K562 (cell line): ENCODE measurements at regions not wholly inside any gene's neighbourhood (a gene's known extent, or its start where the extent isn't known, plus 50 kb on each side); places are given as distances from the start of the nearest gene placed in this dataset.
"Not testable (repeated sequence)": the region's sequence is repeated elsewhere in the genome, so short reads cannot be mapped to it uniquely, and the experiment has no call there.

ENCODE experiments used
- ATAC-seq: fragments of 200-7000 bp; cut with Tn5 transposase; 3 replicates; pipeline ENCODE4 v1.9.1; 2020; ENCODE audit warnings: moderate library complexity
- BruUV-seq: library from RNA; stranded (reverse); fragments of 400-500 nt; replicated peaks from 2 replicates; lab custom pipeline; 2021; lab: Mats Ljungman, UMichigan
- CTCF ChIA-PET: fragments of 300-600 bp; formaldehyde crosslinking; extraction: SDS; loops from one replicate; lab custom pipeline; 2021; ENCODE audit warnings: low intra/inter-chr PET ratio; lab: Yijun Ruan, JAX
- POLR2A ChIA-PET: fragments of 300-600, 350-650 bp; sonication (Branson Sonifier 250); formaldehyde crosslinking; extraction: SDS; loops from one replicate; lab custom pipeline; 2021; ENCODE audit warnings: antibody characterized with exemption, inconsistent platforms; lab: Yijun Ruan, JAX
- DNase-seq, 4 experiments: peaks; one replicate each; pipeline versions ENCODE4 v3.0.0 to v3.0.0-alpha.2; 2011 to 2018; ENCODE audit warnings: low spot score in 3 of 4, mixed read lengths in 3 of 4; ENCODE audit errors: extremely low read depth in 1 of 4
- FAIRE-seq: peaks from 2 replicates; lab custom pipeline; 2011; peaks lifted over from hg19 to GRCh38; lab: Jason Lieb, UNC
- H2AFZ ChIP-seq: 2 replicates; pipeline ENCODE4 v1.6.0; 2011; ENCODE audit warnings: low read depth, low read length, control low read depth, inconsistent platforms
- H3K27ac ChIP-seq: fragments of 200-600 bp; 3 replicates; pipeline ENCODE4 v1.8.0; 2011; ENCODE audit warnings: low read depth, mild to moderate bottlenecking, control low read depth, inconsistent platforms, low read length, moderate library complexity, mixed read lengths; ENCODE audit errors: extremely low read depth
- H3K27me3 ChIP-seq, 2 experiments: fragments of 300-600 bp in 1 of 2; 2 replicates in 1 of 2; 3 replicates in 1 of 2; pipeline versions ENCODE4 v1.6.0 to v1.8.0; 2011; ENCODE audit warnings: inconsistent platforms in 2 of 2, low read length in 2 of 2, mild to moderate bottlenecking in 1 of 2, mixed read lengths in 1 of 2, moderate library complexity in 1 of 2; ENCODE audit not compliant: control insufficient read depth in 2 of 2, insufficient read depth in 2 of 2
- H3K36me3 ChIP-seq: fragments of 300-600 bp; 3 replicates; pipeline ENCODE4 v1.8.0; 2011; ENCODE audit warnings: mild to moderate bottlenecking, low read length, inconsistent platforms; ENCODE audit not compliant: control insufficient read depth, insufficient read depth
- H3K4me1 ChIP-seq, 2 experiments: fragments of 200-600 bp in 1 of 2; replicated peaks in 1 of 2; 2 replicates in 1 of 2; 3 replicates in 1 of 2; pipeline versions ENCODE4 v1.5.1 to v1.8.0; 2011; ENCODE audit warnings: inconsistent platforms in 2 of 2, low read length in 2 of 2, mild to moderate bottlenecking in 1 of 2, mixed read lengths in 1 of 2, moderate library complexity in 1 of 2; ENCODE audit not compliant: control insufficient read depth in 2 of 2, insufficient read depth in 2 of 2
- H3K4me2 ChIP-seq: 2 replicates; pipeline ENCODE4 v1.6.1; 2011; ENCODE audit warnings: low read length, control low read depth, inconsistent platforms, mixed read lengths; ENCODE audit not compliant: insufficient read depth
- H3K4me3 ChIP-seq: fragments of 200-600 bp; sonication (generic), shearing (Covaris generic); 2 replicates; pipeline ENCODE4 v1.5.1; 2016; ENCODE audit warnings: control low read depth, inconsistent platforms
- H3K79me2 ChIP-seq: fragments of 200-600 bp; 3 replicates; pipeline ENCODE4 v1.8.0; 2011; ENCODE audit warnings: low read length, inconsistent platforms; ENCODE audit not compliant: control insufficient read depth, insufficient read depth
- H3K9ac ChIP-seq, 2 experiments: 2 replicates each; pipeline versions ENCODE4 v1.6.0 to v1.6.1; 2011; ENCODE audit warnings: low read depth in 2 of 2, low read length in 2 of 2, control low read depth in 1 of 2, inconsistent platforms in 1 of 2, mild to moderate bottlenecking in 1 of 2, mixed read lengths in 1 of 2; ENCODE audit not compliant: insufficient read depth in 1 of 2
- H3K9me1 ChIP-seq: one replicate; pipeline ENCODE4 v1.6.0; 2011; ENCODE audit warnings: inconsistent platforms, mild to moderate bottlenecking, low read length, moderate library complexity; ENCODE audit not compliant: control insufficient read depth, insufficient read depth
- H3K9me3 ChIP-seq: replicated peaks from 2 replicates; pipeline ENCODE4 v1.5.1; 2011; ENCODE audit warnings: low read depth, low read length, inconsistent platforms; ENCODE audit not compliant: control insufficient read depth, insufficient read depth
- H4K20me1 ChIP-seq: replicated peaks from 2 replicates; pipeline ENCODE4 v1.6.1; 2011; ENCODE audit warnings: low read length, inconsistent platforms, mixed read lengths; ENCODE audit not compliant: control insufficient read depth, insufficient read depth
- WGBS: fragments of 100-300 bp; shearing (Covaris generic); methylation state at CpG from one replicate; pipeline ENCODE4 v1.1.6; 2016; ENCODE audit warnings: low coverage, mixed read lengths; ENCODE audit not compliant: insufficient coverage; ENCODE audit errors: missing lambda C conversion rate; 5-methylcytosine and 5-hydroxymethylcytosine counted together
- in situ Hi-C: fragments of 300-500 bp; cut with MboI; formaldehyde crosslinking; loops from 4 replicates; pipeline ENCODE4 v1.15.0; 2018; ENCODE audit warnings: inconsistent platforms, mixed read lengths
- intact Hi-C: fragments of 100-400 bp; cut with micrococcal nuclease; formaldehyde crosslinking; loops from 2 replicates; pipeline ENCODE4 v1.14.2; 2022

DNA sequence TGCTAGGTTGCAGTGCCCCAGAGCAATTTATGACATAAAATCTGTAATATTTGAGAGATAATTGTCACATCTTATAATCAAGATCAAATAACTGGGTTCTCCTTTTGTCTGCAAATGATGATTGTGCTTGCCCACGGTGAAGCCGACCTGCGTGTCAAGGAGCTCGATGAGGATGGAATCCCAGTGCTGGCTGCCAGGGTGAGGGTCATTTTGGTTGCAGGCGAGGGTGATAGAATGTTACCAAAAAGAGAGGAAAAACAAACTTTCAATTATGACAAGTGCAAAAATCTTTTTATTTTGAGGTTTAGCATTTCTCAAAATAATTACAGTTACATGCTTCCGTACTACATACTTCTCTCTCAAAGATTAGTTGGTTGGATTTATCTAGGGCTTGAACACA is 76.4 kb upstream of the ZNF658 start:
- H3K9me1 ChIP-seq, CTCF ChIA-PET, H3K27ac ChIP-seq, H3K79me2 ChIP-seq, intact Hi-C loops, H3K9ac ChIP-seq, H3K9me3 ChIP-seq, ATAC-seq, in situ Hi-C loops, H2AFZ ChIP-seq, DNase-seq, H3K4me1 ChIP-seq, H3K36me3 ChIP-seq, FAIRE-seq, BruUV-seq, H3K27me3 ChIP-seq, H3K4me3 ChIP-seq, H4K20me1 ChIP-seq, H3K4me2 ChIP-seq, POLR2A ChIA-PET: not testable (repeated sequence)
- WGBS: 0% methylated on average over 4 of the region's 6 CpGs

DNA sequence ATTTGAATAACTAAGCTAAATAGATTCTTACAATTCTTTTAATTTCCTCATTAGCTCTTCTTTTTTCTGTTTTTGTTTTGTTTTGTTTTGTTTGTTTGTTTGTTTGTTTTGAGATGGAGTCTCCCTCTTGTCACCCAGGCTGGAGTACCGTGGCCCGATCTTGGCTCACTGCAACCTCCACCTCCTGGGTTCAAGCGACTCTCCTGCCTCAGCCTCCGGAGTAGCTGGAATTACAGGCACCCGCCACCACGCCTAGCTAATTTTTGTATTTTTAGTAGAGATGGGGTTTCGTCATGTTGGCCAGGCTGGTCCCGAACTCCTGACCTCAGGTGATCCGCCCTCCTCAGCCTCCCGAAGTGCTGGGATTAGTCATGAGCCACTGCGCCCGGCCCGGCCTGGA is 70.7 kb upstream of the ZNF658 start:
- H3K36me3 ChIP-seq, H3K4me2 ChIP-seq, H3K27me3 ChIP-seq, intact Hi-C loops, BruUV-seq, H3K9ac ChIP-seq, H4K20me1 ChIP-seq, FAIRE-seq, ATAC-seq, H3K9me3 ChIP-seq, H3K27ac ChIP-seq, in situ Hi-C loops, H3K9me1 ChIP-seq, H3K4me3 ChIP-seq, POLR2A ChIA-PET, H3K79me2 ChIP-seq, H3K4me1 ChIP-seq, H2AFZ ChIP-seq, CTCF ChIA-PET, DNase-seq: not testable (repeated sequence)
- 31% methylated on average over 2 of the region's 13 CpGs for WGBS

DNA sequence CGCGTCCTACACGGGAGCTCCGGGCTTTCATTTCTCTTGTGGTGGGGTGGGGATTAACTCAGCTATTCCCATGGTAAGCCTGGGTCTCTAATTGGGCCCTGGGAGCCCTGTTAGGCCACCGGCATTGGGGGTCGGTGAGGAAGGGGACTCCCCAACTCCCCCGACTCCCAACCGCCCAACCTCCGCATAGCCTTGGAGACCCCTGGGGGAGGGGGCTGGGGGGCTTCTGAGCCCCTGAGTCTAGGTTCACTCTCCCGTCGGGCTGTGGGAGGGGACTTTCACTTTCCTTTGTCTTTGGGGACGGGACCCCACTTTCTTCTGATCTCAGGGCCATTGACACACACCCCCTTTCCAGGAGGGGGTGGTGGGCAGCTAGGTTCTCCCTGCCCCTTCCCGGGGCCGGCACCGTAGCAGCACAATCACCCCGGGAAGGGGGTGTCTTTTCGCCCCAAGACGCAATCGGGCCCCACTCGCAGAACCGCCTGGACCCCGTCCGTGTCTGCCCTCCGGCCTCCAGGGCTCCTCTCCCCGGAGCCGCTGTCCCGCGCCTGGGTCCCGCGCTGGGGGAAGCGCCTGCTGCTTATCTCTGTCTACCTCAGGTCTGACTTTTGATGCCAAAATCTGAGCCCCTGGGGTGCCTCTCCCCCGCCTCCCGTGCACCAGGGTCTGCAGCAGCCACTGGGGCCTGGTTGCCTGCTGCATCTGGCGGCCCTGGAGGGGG is 69.6 kb upstream of the ZNF658 start:
- DNase-seq, intact Hi-C loops: not testable (repeated sequence)

DNA sequence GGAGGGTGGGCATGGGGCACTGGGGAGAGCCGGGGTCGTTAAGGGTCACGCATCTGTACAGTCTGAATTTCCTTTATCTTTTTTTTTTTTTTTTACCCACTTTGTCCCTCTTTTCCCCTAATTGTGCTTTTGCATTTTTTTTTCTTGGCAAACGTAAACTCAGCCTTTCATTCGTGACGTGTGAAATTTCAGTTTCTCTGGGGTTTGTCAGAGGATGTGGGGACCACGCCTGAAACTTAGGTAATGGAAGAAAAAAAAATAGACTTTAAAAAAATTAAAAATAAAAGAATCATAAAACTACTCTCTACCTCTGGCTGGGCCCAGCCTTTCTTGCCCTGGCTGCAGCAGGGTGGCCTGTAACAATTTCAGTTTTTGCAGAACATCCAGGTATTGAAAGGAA is 68.3 kb upstream of the ZNF658 start:
- H3K27me3 ChIP-seq, ATAC-seq, H3K36me3 ChIP-seq, H3K4me2 ChIP-seq, CTCF ChIA-PET, DNase-seq, H4K20me1 ChIP-seq, H3K9me1 ChIP-seq, H3K4me3 ChIP-seq, in situ Hi-C loops, H2AFZ ChIP-seq, H3K4me1 ChIP-seq, H3K27ac ChIP-seq, intact Hi-C loops, POLR2A ChIA-PET, H3K9ac ChIP-seq, H3K9me3 ChIP-seq, BruUV-seq, H3K79me2 ChIP-seq, FAIRE-seq: not testable (repeated sequence)
- no CpG with 5 or more reads among the region's 7 CpGs for WGBS

More for the DNA sequence above, 69.6 kb upstream of the ZNF658 start:
- ATAC-seq, H3K27ac ChIP-seq, H4K20me1 ChIP-seq, FAIRE-seq, CTCF ChIA-PET, POLR2A ChIA-PET, H2AFZ ChIP-seq, H3K79me2 ChIP-seq, BruUV-seq, H3K4me1 ChIP-seq, H3K9ac ChIP-seq, H3K9me3 ChIP-seq, H3K36me3 ChIP-seq, H3K9me1 ChIP-seq, H3K27me3 ChIP-seq, H3K4me3 ChIP-seq, in situ Hi-C loops, H3K4me2 ChIP-seq: not testable (repeated sequence)
- WGBS: no CpG with 5 or more reads among the region's 34 CpGs
